ENCODE measurements at regions not wholly inside any gene's neighbourhood (a gene's known extent, or its start where the extent isn't known, plus 50 kb on each side); places are given as distances from the start of the nearest gene placed in this dataset.

DNA sequence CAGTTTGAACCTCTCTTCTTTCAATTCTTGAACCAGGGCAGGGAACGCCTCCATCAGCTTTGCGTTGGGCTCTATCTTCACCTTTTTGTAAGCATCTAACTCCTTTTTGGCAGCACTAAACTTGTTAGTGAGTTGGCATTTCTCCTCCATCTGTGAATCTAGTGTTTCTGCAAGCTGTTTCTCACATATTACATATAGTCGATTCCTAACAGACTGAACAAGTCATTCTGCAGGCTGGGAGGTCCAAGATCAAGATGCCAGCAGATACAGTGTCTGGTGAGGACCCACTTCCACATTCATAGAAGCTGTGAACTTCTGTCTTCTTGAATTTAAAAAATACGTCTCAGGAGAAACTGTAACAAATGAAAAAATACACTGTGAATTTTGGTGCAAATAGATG lies 539.7 kb downstream of the ANKRD7 start:
- TF ChIP-seq, protein P1, sequence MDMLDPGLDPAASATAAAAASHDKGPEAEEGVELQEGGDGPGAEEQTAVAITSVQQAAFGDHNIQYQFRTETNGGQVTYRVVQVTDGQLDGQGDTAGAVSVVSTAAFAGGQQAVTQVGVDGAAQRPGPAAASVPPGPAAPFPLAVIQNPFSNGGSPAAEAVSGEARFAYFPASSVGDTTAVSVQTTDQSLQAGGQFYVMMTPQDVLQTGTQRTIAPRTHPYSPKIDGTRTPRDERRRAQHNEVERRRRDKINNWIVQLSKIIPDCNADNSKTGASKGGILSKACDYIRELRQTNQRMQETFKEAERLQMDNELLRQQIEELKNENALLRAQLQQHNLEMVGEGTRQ (IDR thresholded peaks at IDR 0.05; ENCODE audit: low read depth, low read length): no peak
- TF ChIP-seq, protein P2, sequence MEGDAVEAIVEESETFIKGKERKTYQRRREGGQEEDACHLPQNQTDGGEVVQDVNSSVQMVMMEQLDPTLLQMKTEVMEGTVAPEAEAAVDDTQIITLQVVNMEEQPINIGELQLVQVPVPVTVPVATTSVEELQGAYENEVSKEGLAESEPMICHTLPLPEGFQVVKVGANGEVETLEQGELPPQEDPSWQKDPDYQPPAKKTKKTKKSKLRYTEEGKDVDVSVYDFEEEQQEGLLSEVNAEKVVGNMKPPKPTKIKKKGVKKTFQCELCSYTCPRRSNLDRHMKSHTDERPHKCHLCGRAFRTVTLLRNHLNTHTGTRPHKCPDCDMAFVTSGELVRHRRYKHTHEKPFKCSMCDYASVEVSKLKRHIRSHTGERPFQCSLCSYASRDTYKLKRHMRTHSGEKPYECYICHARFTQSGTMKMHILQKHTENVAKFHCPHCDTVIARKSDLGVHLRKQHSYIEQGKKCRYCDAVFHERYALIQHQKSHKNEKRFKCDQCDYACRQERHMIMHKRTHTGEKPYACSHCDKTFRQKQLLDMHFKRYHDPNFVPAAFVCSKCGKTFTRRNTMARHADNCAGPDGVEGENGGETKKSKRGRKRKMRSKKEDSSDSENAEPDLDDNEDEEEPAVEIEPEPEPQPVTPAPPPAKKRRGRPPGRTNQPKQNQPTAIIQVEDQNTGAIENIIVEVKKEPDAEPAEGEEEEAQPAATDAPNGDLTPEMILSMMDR (conservative IDR thresholded peaks at IDR 0.05; ENCODE audit: low read depth, low read length): no peak
- TF ChIP-seq RFX5 (IDR thresholded peaks at IDR 0.05; ENCODE audit: low read depth, low read length) (no peak), POLR2A (IDR thresholded peaks at IDR 0.05; ENCODE audit: low read depth, low read length) (no peak), MXI1 (IDR thresholded peaks at IDR 0.05; ENCODE audit: borderline replicate concordance, low read depth, low read length) (no peak), CHD1 (IDR thresholded peaks at IDR 0.05; ENCODE audit: low read depth, low read length) (no peak), RAD21 (IDR thresholded peaks at IDR 0.05; ENCODE audit: low read length) (no peak), SMC3 (IDR thresholded peaks at IDR 0.05; ENCODE audit: low read depth, low read length) (no peak), BHLHE40 (IDR thresholded peaks at IDR 0.05; ENCODE audit: low read depth, low read length) (no peak)

Measured in IMR-90 (cell line).